IPS-18a (cell line): ENCODE measurements at regions not wholly inside any gene's neighbourhood (a gene's known extent, or its start where the extent isn't known, plus 50 kb on each side); places are given as distances from the start of the nearest gene placed in this dataset.

Source experiments
- H3K27ac ChIP-seq: one replicate; pipeline ENCODE4 v1.5.1; 2013; ENCODE audit warnings: low read length
- H3K27me3 ChIP-seq: one replicate; pipeline ENCODE4 v1.6.1; 2013; ENCODE audit warnings: mild to moderate bottlenecking, low read length; ENCODE audit not compliant: control insufficient read depth, insufficient read depth
- H3K36me3 ChIP-seq: one replicate; pipeline ENCODE4 v1.6.1; 2013; ENCODE audit warnings: low read depth, low read length; ENCODE audit not compliant: control insufficient read depth
- H3K4me1 ChIP-seq: one replicate; pipeline ENCODE4 v1.6.1; 2013; ENCODE audit warnings: low read depth, low read length; ENCODE audit not compliant: control insufficient read depth
- H3K4me3 ChIP-seq: one replicate; pipeline ENCODE4 v1.5.1; 2013; ENCODE audit warnings: low read length
- H3K9ac ChIP-seq: one replicate; pipeline ENCODE4 v1.6.1; 2013; ENCODE audit warnings: mild to moderate bottlenecking, low read length, moderate library complexity
- H3K9me3 ChIP-seq: one replicate; pipeline ENCODE4 v1.6.1; 2013; ENCODE audit warnings: low read depth, low read length; ENCODE audit not compliant: control insufficient read depth

DNA sequence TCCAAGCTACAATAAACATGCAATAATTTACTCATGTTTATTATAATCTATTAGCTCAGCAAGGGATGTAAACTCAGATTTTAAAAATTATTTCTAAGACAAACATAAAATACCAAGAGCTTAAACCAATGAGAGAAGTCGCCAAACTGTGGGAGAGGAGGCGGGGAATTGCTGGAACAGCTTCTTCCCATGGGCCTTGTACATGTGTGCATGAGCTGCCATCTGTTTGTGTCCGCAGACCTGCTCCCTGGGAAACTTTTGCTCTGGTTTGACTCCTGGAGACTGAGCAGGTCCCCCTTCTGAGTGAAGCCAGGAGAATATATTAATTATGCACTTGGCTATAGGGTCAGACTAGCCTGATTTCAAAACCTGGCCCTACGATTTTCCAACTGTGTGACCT, 655.9 kb upstream of the SOX11 start:
- Histone ChIP-seq H3K4me1 (no peaks in the 10 kb centered on the region), H3K9ac (no peak overlapping the region), H3K27ac (no peak overlapping the region)

DNA sequence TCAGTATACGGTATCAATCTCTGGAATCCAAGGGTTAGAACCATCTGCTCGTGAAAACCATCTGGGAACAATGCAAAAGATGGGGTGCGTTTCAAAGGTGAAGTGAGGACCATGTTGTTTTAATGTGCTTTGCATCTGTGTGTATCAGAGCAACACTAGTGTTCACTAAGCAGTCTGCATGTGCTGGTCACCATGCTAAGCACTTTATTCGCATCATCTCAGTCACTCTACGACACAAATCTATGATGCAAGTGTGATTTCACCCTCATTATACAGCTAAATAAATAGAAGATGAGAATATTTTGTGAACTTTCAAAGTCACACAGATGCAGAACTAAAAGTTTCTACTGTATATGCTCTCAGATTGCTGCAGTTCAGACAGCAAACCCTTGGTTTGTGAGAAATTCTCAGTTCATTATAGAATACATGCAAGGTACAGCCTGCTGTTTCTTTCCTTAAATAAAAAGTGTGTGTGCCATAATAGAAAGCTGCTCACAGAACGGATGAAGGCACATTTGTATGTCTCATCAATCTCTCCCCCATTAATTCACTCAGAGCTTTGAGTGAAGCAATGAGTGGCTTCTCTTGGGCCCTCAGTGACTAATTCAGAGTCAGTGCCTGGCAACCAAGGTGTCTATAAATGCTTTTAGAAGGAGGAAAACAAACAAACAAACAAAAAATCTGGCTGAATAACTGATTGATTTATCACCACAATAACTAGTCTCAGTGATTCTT, 652.8 kb upstream of the SOX11 start:
- no peaks in the 10 kb centered on the region for H3K9me3 ChIP-seq
- no peaks in the 10 kb centered on the region for H3K36me3 ChIP-seq
- no peaks in the 10 kb centered on the region for H3K27me3 ChIP-seq
- no peak overlapping the region for H3K4me3 ChIP-seq
- no peaks in the 10 kb centered on the region for H3K4me1 ChIP-seq
- H3K9ac ChIP-seq: no peak overlapping the region
- H3K27ac ChIP-seq: no peak overlapping the region

More for the DNA sequence above, 655.9 kb upstream of the SOX11 start:
- Histone ChIP-seq H3K27me3 (no peaks in the 10 kb centered on the region), H3K36me3 (no peaks in the 10 kb centered on the region), H3K9me3 (no peaks in the 10 kb centered on the region), H3K4me3 (no peak overlapping the region)

GRCh38 chr2:5040571-5040970, 651.6 kb upstream of the SOX11 start:
- no peak overlapping the region for H3K4me3 ChIP-seq
- no peak overlapping the region for H3K9ac ChIP-seq
- no peaks in the 10 kb centered on the region for H3K36me3 ChIP-seq
- H3K9me3 ChIP-seq: no peaks in the 10 kb centered on the region
- no peak overlapping the region for H3K27ac ChIP-seq
- no peaks in the 10 kb centered on the region for H3K27me3 ChIP-seq
- no peaks in the 10 kb centered on the region for H3K4me1 ChIP-seq

DNA sequence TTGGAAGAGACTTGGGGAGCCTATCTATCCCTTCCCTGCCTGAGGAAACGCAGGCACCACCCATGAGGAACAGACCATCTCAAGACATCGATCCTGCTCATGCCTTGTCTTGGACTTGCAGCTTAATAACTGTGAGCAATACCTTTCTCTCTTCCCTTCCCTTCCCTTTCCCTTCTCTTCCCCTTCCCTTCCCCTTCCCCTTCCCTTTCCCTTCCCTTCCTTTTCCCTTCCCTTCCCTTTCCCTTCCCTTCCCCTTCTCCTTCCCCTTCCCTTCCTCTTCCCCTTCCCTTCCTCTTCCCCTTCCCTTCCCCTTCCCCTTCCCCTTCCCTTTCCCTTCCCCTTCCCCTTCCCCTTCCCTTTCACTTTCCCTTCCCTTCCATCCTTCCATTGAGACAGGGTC, 650.7 kb upstream of the SOX11 start:
- Histone ChIP-seq H3K4me1 (no peaks in the 10 kb centered on the region), H3K27me3 (no peaks in the 10 kb centered on the region), H3K9ac (no peak overlapping the region), H3K4me3 (no peak overlapping the region), H3K36me3 (no peaks in the 10 kb centered on the region), H3K27ac (no peak overlapping the region), H3K9me3 (no peaks in the 10 kb centered on the region)

DNA sequence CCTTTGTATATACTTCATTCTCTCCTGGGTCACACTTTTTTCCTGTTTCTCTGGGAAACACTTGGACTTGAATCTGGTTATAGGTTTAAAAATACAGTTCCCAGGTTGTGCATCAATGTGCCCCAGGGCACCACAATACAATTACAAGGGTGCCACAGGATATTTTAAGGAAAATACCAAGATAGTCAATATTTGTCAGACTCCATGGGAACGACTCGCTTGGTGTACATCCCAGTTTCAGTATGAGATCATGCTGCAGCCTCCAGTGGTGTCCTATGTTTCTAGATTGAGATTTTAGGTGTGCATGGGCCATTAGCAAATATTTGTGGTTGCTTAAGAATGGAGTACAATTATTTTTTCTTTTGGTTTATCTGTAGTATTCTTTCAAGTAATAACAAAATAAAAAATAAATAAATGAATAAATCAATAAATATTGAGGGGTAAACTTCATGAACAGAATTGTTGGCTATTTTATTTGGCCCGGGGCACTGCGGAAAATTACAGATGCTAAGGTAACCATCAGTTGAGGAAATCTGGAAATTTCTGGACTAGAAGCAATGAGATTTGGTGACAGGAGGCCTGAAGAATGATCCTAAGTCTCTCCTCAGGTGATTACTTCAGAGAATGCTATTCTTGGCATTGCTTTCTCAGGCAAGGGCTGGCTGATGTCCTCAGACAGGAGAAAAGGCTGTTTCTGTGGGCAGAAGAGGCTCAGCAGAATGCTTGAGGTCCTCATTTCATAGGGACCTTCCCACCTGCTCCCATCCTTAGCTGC, 649.3 kb upstream of the SOX11 start:
- H3K4me3 ChIP-seq: no peak overlapping the region
- H3K4me1 ChIP-seq: no peaks in the 10 kb centered on the region
- no peak overlapping the region for H3K27ac ChIP-seq
- no peaks in the 10 kb centered on the region for H3K9me3 ChIP-seq
- H3K36me3 ChIP-seq: no peaks in the 10 kb centered on the region
- no peak overlapping the region for H3K9ac ChIP-seq
- H3K27me3 ChIP-seq: no peaks in the 10 kb centered on the region

DNA sequence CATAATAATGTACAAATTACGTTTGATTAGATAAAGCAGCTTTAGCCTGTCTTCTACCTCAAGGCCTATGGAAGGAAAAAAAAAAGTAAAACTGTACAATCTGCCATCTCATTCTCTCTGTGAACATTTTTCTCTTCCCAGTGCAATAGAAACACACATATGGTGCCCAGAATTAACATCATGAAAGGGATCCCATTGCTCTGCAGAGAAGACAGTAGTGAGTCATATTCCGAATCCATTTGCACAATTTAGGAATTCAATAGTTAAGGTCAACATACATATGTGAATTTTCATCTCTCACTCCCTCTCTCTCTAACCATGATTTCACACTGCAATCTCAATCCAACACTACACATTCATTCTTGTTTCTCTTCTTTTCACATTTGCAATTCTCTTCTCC, 640.9 kb upstream of the SOX11 start:
- Histone ChIP-seq H3K9me3 (no peaks in the 10 kb centered on the region), H3K9ac (no peak overlapping the region), H3K27ac (no peak overlapping the region), H3K36me3 (no peaks in the 10 kb centered on the region), H3K27me3 (no peaks in the 10 kb centered on the region), H3K4me3 (no peak overlapping the region), H3K4me1 (no peaks in the 10 kb centered on the region)

DNA sequence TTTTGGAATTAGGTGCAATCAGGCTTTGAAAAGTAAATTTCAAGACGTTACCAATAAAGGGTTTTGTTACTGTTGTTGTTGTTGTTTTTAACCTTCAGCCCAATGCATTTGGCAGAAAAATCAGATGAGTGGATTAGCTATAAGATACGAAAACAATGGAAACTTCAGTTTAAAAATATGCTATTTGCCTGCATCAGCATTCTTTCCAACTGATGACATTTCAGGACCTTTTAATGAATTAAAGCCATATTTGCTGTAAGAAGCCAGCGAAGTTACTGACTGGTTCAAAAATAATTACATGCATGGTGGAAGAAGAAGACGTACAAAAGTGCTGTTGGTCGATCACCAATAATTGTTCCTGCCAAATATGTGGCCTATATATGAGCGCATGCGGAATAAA, 639.3 kb upstream of the SOX11 start:
- H3K9ac ChIP-seq: no peak overlapping the region
- H3K4me1 ChIP-seq: no peaks in the 10 kb centered on the region
- H3K27me3 ChIP-seq: no peaks in the 10 kb centered on the region
- no peak overlapping the region for H3K27ac ChIP-seq
- no peaks in the 10 kb centered on the region for H3K36me3 ChIP-seq
- H3K9me3 ChIP-seq: no peaks in the 10 kb centered on the region
- no peak overlapping the region for H3K4me3 ChIP-seq

DNA sequence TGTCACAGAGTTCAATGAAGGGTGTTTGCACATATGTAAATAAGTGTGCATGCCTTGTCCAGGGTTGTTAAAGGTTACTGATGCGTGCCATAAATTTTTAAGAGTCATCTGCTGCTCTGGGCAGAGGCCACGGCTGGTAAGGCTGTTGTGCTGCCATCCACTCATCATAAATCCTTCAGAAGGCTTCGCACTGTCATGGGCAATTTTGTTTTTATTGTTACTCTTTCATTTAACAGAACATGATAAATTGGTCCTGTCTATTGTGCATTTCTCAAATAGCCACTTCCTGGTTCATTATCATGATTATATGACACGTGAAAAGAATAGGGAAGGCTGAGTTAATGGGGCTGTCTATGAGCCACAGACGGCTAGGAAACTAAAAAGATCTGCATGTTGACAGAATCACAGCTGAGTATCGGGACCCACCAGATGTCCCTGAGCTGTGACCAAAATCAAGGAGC, 634.3 kb upstream of the SOX11 start:
- Histone ChIP-seq H3K9ac (no peak overlapping the region), H3K9me3 (no peaks in the 10 kb centered on the region), H3K36me3 (no peaks in the 10 kb centered on the region), H3K27ac (no peak overlapping the region), H3K27me3 (no peaks in the 10 kb centered on the region), H3K4me3 (no peak overlapping the region), H3K4me1 (no peaks in the 10 kb centered on the region)

DNA sequence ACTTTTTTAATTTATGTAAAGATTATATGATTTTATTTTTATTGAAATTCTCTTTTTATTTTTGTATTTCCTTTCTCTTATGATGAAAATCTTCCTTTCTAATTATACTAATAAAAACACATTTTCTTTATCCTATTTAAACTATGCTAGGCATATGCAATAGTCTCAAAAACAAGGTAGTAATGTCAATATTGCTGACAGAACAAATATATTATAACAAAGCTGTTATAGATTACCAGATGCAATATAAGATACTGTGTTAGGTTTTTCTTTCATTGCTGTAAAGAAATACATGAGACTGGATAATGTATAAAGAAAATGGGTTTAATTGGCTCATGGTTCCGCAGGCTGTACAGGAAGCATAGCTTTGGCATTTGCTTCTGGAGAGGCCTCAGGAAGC, 631.2 kb upstream of the SOX11 start:
- Histone ChIP-seq H3K4me1 (peaks cover 10% of the 10 kb centered on the region), H3K36me3 (no peaks in the 10 kb centered on the region), H3K9ac (no peak overlapping the region), H3K9me3 (no peaks in the 10 kb centered on the region), H3K27ac (no peak overlapping the region), H3K27me3 (no peaks in the 10 kb centered on the region), H3K4me3 (no peak overlapping the region)

DNA sequence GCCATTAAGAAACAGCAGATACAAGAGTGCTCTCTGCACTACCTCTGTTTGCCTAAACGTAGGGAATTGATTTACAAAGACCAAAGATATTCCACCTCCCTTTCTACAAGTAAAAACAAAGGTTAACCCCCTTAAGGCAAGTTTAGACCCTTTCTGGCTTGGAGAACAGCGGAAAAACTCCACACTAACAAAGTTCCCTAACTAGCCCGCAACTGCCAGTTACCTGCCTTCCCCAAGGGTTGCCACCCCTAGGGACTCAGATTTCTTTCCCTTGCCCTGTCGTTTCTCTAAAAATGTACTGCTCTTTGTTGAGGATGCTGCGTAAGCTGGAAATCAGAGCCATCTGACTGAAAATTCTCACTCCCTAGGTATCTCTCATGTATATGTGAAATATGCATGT, 627.5 kb upstream of the SOX11 start:
- H3K27me3 ChIP-seq: no peaks in the 10 kb centered on the region
- H3K27ac ChIP-seq: no peak overlapping the region
- peaks cover 10% of the 10 kb centered on the region for H3K4me1 ChIP-seq
- H3K4me3 ChIP-seq: no peak overlapping the region
- H3K9ac ChIP-seq: no peak overlapping the region
- no peaks in the 10 kb centered on the region for H3K36me3 ChIP-seq
- H3K9me3 ChIP-seq: no peaks in the 10 kb centered on the region

GRCh38 chr2:5067816-5068215, 624.4 kb upstream of the SOX11 start:
- no peaks in the 10 kb centered on the region for H3K27me3 ChIP-seq
- H3K27ac ChIP-seq: no peak overlapping the region
- no peak overlapping the region for H3K4me3 ChIP-seq
- H3K9ac ChIP-seq: no peak overlapping the region
- no peaks in the 10 kb centered on the region for H3K9me3 ChIP-seq
- H3K36me3 ChIP-seq: no peaks in the 10 kb centered on the region
- peaks cover 10% of the 10 kb centered on the region for H3K4me1 ChIP-seq

DNA sequence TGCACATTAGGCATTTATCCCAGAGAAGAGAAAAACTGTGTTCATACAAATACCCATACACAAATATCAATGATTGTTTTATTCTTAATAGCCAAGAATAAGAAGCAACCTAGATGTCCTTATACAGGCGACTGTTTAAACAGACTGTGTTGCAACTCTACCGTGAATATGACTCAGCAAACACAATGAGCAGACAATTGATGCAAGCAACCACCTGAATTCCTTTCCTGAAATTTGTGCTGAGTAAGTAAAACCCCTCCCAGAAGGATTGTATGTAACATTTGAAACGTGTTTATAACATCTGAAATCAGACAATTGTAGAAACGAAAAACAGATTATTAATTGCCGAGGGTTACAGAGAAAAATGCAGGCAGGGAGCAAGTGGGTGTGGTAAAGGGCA, 621.9 kb upstream of the SOX11 start:
- no peaks in the 10 kb centered on the region for H3K27me3 ChIP-seq
- peaks cover under 1% of the 10 kb centered on the region for H3K4me1 ChIP-seq
- H3K27ac ChIP-seq: peak overlapping the region; percentile 21
- H3K9ac ChIP-seq: no peak overlapping the region
- H3K36me3 ChIP-seq: no peaks in the 10 kb centered on the region
- no peak overlapping the region for H3K4me3 ChIP-seq
- H3K9me3 ChIP-seq: no peaks in the 10 kb centered on the region
